Chondrocyte (in vitro differentiated cells): ENCODE measurements at regions not wholly inside any gene's neighbourhood (a gene's known extent, or its start where the extent isn't known, plus 50 kb on each side); places are given as distances from the start of the nearest gene placed in this dataset.

Experiments used
- DNase-seq: peaks from one replicate; pipeline ENCODE4 v3.0.0; 2021; ENCODE audit warnings: mixed read lengths, low spot score
- H3K27ac Mint-ChIP-seq: one replicate; pipeline ENCODE4 v1.8.0; 2021; ENCODE audit warnings: mild to moderate bottlenecking, moderate library complexity, mixed read lengths; ENCODE audit not compliant: unreplicated experiment
- H3K27me3 Mint-ChIP-seq: 2 replicates; pipeline ENCODE4 v1.8.0; 2021; ENCODE audit warnings: low read depth, mixed read lengths
- H3K36me3 Mint-ChIP-seq: 2 replicates; pipeline ENCODE4 v1.8.0; 2021; ENCODE audit warnings: low read depth, mixed read lengths
- H3K4me1 Mint-ChIP-seq: 2 replicates; pipeline ENCODE4 v1.8.0; 2021; ENCODE audit warnings: low read depth, mild to moderate bottlenecking, mixed read lengths
- H3K4me3 Mint-ChIP-seq: one replicate; pipeline ENCODE4 v1.8.0; 2021; ENCODE audit warnings: mild to moderate bottlenecking, moderate library complexity, mixed read lengths; ENCODE audit not compliant: unreplicated experiment
- H3K9me3 Mint-ChIP-seq: 2 replicates; pipeline ENCODE4 v1.8.0; 2021; ENCODE audit warnings: low read depth, mixed read lengths
- CTCF ChIP-seq: fragments of 200-600 bp; sonication (generic); IDR thresholded peaks from 2 replicates; pipeline ENCODE4 v1.5.0; 2021; ENCODE audit warnings: antibody characterized with exemption, mild to moderate bottlenecking, moderate library complexity

GRCh38 chr4:33437406-33437805 lies 2717.2 kb downstream of the PCDH7 start:
- peaks cover 13% of the 10 kb centered on the region for H3K4me1 Mint-ChIP-seq
- H3K4me3 Mint-ChIP-seq: no peak overlapping the region
- H3K27ac Mint-ChIP-seq: no peak overlapping the region
- H3K36me3 Mint-ChIP-seq: no peaks in the 10 kb centered on the region
- H3K9me3 Mint-ChIP-seq: no peaks in the 10 kb centered on the region
- no peak for DNase-seq
- H3K27me3 Mint-ChIP-seq: no peaks in the 10 kb centered on the region
- no peak for TF ChIP-seq CTCF

- TF ChIP-seq CTCF: no peak
- H3K27me3 Mint-ChIP-seq: no peaks in the 10 kb centered on the region
- H3K36me3 Mint-ChIP-seq: no peaks in the 10 kb centered on the region
- no peak overlapping the region for H3K27ac Mint-ChIP-seq
- no peak for DNase-seq
- H3K4me3 Mint-ChIP-seq: no peak overlapping the region
- H3K9me3 Mint-ChIP-seq: peaks cover 5% of the 10 kb centered on the region
- no peaks in the 10 kb centered on the region for H3K4me1 Mint-ChIP-seq
These were observed 2726.8 kb downstream of the PCDH7 start for GRCh38 chr4:33446953-33447352.

DNA sequence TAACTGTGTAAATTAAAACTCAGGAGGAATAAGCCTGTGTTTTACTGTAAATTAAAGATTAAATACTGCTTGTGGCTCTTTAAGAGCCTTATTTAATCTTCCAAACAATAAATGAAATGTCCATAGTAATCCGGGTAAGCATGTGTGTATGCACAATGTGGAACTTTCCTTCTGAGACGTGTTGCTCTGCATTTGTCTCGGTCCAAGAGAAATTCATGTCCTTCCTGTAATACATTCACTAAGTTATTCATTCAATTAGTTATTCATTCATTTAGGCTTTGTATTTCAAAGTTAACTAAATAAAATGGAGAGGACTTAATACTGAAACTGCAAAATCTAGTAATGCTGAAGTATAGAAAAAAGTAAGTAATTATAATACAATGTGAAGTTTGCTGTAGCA lies 2728.8 kb downstream of the PCDH7 start:
- Mint-ChIP-seq H3K27ac (no peak overlapping the region), H3K4me1 (no peaks in the 10 kb centered on the region), H3K9me3 (peaks cover 5% of the 10 kb centered on the region)

GRCh38 chr4:33453436-33453835 lies 2733.3 kb downstream of the PCDH7 start:
- DNase-seq: no peak
- Mint-ChIP-seq H3K36me3 (no peaks in the 10 kb centered on the region), H3K27me3 (no peaks in the 10 kb centered on the region), H3K4me1 (no peaks in the 10 kb centered on the region), H3K4me3 (no peak overlapping the region), H3K9me3 (peaks cover 11% of the 10 kb centered on the region), H3K27ac (no peak overlapping the region)
- no peak for TF ChIP-seq CTCF

More for the DNA sequence above, 2728.8 kb downstream of the PCDH7 start:
- Mint-ChIP-seq H3K27me3 (no peaks in the 10 kb centered on the region), H3K36me3 (no peaks in the 10 kb centered on the region), H3K4me3 (no peak overlapping the region)
- no peak for TF ChIP-seq CTCF
- DNase-seq: no peak

DNA sequence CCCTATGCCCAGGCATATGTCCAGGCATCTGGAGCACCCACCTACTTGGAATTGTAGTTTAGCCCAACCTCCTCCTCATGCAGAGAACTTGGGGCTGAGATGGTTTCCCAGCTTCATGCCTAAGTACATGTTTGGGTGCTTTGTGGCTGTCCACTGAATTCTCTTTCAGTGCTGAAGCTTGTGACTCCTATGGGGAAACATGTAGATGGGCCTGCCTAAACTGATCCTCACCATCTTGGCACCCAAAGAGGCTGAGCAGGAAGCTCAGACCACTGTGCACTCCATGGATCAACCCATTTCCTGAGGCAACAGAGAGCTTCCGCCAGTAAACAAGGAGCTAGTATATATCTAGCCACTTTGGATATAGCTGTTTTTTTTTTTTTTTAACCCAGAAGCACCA lies 2733.7 kb downstream of the PCDH7 start:
- no peaks in the 10 kb centered on the region for H3K36me3 Mint-ChIP-seq
- no peak for TF ChIP-seq CTCF
- H3K27ac Mint-ChIP-seq: no peak overlapping the region
- no peaks in the 10 kb centered on the region for H3K4me1 Mint-ChIP-seq
- no peak for DNase-seq
- no peak overlapping the region for H3K4me3 Mint-ChIP-seq
- H3K27me3 Mint-ChIP-seq: no peaks in the 10 kb centered on the region
- H3K9me3 Mint-ChIP-seq: peaks cover 11% of the 10 kb centered on the region
